HG03060 (cell line): ENCODE measurements at regions not wholly inside any gene's neighbourhood (a gene's known extent, or its start where the extent isn't known, plus 50 kb on each side); places are given as distances from the start of the nearest gene placed in this dataset.
"Not testable (repeated sequence)": the region's sequence is repeated elsewhere in the genome, so short reads cannot be mapped to it uniquely, and the experiment has no call there.

Experiments
- ATAC-seq: cut with Tn5 transposase; IDR thresholded peaks from one replicate; pipeline ENCODE4 v1.9.1; 2021; ENCODE audit warnings: low read depth, moderate number of reproducible peaks; ENCODE audit not compliant: unreplicated experiment

DNA sequence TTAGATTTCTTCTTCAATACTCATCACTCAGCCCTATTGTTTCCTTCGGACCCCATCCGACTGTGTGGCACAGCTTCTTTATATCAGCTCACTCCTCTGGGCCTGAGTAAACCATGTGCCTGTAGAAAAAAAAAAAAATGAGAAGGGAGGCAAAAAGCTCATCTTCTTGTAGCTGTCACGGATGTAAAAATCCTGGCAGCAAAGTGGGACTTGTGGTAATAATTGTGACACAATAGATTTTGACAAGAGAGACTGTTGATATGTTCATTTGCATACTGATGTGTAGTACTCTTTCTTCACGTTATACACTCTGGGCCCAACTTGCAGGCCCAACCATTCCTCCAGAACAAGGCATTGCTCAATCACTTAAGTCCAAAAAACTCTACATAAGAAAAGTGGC lies 270.0 kb upstream of the SMIM21 start:
- ATAC-seq = no peak

DNA sequence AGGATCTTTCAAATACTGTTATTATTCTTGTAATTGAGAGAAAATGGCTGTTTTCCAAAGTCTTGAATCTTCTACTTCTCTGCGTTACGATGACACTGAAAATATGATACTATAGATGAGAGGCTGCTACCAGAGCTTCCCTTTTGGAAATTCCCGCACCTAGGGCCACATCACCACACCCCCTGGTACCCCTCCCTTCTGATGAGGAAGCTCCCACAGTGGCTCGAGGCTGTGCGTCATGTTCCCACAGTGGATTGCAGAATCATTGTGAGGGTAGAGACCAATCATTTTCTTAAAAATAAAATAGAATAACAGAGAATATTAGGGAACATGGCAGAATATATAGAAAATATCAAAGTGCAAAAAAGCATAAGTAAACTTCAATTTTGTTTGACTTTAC lies 268.9 kb upstream of the SMIM21 start:
- ATAC-seq = no peak

DNA sequence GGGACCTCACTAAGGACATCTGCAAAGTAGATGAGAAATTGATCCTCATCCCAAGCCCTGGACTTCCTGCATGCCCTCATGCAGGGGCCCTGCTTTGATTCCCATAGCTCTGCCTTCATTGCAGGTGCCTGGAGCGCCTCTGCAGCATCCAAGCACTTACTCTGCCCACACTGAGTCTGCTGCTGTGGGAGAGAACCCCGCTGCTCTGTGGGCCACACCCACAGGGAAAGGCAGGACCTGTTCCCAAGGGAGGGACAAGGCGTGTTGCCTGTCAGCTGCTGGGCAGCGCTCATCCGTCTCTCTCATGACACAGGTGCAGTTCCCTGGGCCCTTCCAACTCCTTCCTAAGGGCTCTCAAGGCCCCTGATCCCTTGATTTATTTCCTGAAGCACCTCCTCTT lies 266.8 kb upstream of the SMIM21 start:
- ATAC-seq = no peak

DNA sequence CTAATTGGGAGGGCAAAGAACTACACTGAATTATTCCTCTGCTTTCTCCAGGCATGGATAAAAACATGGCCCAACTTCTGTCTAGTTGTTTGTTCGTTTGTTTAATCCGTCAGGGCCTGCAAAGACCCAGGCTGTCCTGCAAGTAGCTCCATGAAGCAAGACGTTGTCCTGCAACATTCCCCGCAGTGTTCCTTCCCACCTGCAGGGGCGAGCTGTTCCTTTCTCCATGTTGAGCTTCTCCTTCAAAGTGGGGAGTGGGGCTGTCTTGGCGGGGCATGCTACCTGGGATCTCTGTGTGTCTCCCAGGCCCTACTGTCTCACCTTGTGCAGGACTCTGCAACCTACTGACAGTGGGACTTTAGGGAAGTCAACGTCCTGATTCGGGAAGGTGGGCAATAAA lies 264.0 kb upstream of the SMIM21 start:
- no peak for ATAC-seq

DNA sequence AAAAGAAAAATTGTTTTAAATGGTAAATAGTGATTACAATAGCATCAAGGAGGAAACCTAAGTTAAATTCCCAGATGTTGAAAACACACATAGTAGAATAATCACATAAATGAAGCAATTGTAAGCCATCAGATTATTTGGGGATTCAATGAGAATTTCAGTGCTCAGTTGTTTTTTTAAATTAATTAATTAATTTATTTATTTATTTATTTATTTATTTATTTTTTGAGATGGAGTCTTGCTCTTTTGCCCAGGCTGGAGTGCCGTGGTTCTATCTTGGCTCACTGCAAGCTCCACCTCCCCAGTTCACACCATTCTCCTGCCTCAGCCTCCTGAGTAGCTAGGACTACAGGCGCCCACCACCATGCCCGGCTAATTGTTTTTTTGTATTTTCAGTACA lies 262.8 kb upstream of the SMIM21 start:
- ATAC-seq = not testable (repeated sequence)

DNA sequence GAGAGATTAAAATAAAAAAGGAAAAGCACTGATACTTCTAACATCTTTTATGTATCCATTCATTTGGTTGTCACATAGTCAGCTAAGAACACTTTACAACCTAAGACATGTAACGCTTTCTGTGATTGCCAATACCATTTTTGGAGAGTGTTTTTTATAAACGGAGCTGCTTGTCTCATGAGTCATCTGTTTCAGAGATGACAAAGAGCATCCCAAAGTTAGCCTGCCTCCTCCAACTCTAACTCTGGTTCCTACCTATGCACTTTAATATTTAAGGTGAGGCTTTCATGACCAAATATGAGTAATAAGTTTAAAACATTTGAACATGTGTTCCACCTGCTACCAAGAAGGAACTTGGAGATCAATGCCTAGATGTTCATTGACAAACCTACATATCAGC lies 260.1 kb upstream of the SMIM21 start:
- ATAC-seq = no peak

DNA sequence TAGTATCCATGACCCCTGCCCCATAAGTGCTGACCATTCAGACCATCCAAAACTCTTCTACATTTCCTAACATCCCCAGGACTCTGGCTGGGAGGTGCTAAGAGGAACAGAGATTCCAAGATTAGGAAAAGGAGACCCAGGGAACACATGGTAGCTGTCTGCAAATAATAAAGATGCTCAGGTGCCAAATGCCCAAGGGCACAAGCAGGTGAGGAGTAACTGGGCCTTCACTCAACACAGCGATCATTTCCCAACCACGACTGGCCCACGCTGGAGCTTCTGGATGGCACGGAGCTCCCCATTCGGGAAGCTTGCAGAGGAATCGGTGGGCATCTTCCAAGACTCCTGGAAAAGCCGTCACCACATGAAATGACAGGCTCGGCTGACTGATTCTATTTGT lies 255.9 kb upstream of the SMIM21 start:
- ATAC-seq = no peak

DNA sequence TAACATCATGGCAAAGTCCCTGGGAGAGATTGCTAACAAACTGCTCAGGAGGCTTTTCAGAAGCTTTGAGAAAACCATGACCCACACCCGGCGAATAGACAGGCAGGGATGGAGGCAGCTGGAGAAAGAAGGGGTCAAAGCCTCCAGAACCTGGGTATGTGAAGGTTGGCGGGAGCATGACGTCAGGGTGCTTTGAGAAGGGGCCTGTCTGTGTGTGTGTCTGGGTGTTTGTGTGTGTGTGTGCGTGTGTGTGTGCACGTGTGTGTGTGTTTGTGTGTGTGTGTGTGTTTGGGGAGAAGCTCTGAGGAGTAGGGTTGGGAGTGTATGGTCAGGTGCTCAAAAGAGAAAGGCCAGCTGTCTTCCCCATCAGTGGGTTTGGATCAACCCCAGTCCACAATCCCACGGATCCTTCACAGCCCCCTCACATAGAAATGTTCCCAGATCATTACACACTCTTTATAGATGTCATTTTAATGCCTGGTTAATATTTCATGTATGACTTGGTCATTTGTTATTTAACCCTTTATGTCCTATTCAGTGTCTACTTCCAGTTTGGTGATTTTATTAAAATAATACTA lies 254.1 kb upstream of the SMIM21 start:
- ATAC-seq = no peak

DNA sequence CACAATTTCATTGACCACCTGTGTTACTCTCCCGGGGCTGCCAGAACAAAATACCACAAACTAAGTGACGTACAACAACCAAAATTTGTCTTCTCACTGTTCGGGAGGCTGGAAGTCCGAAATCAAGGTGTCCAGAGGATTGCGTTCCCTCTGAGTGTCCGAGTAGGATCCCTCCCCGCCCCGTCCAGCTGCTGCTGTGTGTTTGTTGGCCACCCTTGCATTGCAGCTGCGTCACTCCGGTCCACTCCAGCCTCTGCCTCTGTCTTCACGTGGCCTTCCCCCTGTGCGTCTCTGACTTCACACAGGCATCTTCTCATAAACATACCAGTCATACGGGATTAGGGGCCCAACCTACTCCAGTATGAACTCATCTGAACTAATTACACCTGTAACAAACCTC lies 251.8 kb upstream of the SMIM21 start:
- no peak for ATAC-seq

DNA sequence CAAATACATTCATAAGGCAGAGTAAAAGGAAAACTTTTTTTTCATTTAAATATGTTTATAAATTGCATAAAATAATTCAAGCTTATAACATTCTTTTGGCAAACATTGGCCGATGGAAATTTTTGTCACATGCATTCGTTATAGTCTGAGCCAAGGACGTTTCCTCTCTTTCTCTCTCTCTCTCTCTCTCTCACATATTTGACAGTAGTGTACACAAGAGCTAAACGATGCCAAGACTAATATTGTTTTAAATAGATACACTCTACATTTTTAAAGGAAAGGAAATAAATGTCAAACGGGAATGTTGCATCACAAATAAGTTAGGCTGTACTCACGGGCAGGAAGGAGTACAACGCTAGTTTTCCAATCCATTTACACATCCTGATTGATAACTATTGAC lies 251.1 kb upstream of the SMIM21 start:
- ATAC-seq = no peak

DNA sequence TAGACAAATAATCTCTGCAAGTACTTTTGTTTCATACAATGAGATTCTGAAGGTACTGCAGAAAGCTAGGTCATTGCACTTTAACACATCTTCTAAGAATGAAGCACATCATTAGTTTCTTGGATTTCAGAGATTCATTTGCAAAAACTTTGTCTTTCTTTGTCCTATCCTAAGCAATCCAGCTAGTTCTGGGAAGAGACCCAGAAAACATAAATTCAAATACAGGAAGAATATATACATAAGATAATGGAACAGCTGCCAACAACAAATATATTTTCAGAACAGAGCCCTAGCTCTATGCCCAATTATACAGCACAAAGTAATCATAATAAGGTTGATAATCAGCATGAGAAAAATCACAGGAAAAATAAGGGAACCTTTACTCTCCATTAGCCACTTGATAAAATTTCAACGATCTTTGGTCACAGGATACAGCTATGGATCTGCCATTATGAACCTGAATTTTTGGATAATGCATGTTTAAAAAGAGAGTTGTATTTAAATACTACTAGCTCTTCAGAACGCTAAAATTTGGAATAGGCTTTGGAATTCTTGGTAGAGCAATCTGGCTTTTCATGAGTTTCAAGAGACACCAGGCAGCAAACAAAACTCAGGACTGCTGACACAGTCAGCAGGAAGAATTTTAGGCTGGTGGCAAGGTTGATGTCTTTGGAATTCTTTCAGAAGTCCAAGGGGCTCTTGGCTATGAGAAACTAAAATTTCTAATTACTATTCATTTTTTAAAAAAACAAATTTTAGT lies 250.4 kb upstream of the SMIM21 start:
- ATAC-seq = no peak

DNA sequence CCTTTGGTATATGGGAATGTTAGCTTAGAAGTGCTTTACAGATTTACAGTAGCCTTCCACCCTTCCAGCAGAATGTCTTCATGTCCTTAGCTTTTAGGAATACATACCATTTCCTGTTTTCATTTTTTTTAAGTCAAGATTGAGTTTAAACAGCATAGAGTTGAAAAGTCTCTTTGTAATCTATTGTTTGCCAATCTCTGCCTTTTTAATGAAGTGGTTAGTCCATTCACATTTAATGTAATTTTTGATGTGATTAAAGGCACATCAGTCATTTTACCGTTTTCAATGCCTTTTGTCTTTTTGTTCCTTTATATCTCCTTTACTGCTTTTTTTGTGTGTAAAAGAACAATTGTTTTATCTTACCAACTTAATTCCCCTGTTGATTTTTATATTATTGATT lies 233.4 kb upstream of the SMIM21 start:
- ATAC-seq = no peak

DNA sequence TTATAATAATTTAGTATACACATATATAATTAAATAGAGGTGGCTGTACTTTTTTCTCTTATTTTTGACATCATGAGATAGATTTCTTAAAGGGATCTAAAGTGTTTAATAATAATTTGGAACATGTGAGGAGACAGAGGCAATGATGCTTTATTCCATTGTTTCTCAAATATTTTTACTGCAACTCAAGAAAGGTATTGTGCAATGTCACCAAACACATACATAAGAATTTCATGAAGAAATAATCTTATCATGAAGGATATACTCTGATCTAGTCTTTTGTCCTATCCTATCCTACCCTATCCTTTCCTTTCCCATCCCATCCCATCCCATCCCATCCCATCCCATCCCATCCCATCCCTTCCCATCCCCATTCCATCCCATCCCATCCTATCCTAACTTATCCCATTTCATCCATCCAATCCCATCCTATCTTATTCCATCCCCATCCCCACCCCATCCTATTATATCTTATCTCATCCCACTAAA lies 232.1 kb upstream of the SMIM21 start:
- no peak for ATAC-seq

DNA sequence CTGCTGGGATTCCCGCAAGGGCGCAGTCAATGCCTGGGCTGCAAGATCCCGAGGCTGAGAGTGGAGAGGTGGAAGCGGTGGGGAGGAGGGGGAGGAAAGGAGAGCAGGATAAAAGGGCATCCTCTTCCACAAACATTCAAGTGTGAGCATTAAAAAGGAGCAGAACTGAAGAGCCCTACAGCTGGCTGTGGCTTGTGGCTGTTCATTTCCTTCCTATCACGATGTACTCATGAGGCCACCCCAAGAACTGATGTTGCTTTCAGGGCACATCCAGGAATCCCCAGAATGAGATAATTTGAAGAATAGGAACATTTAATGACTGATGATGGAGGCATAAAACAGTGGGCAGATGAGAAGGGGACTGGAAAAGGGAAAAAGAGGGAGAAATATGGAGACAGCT lies 230.8 kb upstream of the SMIM21 start:
- ATAC-seq = no peak

DNA sequence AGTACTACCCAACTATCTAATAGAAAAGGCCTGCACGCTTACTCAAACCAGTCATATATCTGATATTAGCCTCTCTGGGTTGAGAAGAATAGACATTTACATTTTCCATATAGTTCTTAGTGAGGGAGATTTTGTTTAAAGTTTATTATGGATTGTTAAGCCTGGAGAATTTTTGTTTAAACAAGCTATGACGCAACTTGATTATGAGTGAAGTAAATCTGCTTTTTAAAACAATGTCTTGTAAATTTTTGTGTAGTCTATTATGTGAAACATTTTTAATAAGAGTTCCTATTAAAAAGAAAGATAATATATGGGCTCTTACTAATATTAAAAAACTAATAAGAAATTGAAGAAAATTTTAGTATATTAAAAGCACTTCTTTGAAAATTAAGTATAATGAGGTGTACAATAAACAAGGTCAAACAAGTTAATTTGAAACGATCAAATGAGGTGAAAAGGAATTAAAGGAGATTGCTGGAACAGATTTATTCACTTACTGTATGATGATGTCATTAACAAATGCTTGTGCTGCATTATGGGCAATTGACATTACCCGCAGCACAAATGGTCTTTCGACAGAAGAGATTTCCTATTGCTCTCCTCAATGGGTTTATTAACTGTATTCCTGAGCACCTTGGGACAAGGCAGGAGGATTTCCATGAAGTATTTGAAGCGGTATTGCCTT lies 229.2 kb upstream of the SMIM21 start:
- ATAC-seq = no peak

DNA sequence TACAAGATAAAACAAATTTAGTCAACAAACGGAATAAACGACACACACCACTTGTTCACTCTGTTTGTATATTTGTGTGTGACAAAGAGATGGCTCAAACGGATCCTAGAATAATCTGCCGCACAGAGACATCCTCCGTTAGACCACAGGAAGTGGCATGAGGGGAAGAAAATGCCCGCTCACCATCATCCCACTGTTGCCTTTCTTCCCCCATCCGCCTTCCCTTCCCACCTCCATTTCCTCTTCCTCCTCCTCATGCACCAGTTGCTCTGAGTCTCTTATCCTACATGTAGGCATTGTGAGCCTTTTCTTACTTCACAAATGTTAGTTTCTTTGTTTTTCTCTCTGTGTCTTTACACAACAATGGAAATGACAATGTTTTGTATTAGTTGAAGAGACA lies 228.5 kb upstream of the SMIM21 start:
- ATAC-seq = no peak

DNA sequence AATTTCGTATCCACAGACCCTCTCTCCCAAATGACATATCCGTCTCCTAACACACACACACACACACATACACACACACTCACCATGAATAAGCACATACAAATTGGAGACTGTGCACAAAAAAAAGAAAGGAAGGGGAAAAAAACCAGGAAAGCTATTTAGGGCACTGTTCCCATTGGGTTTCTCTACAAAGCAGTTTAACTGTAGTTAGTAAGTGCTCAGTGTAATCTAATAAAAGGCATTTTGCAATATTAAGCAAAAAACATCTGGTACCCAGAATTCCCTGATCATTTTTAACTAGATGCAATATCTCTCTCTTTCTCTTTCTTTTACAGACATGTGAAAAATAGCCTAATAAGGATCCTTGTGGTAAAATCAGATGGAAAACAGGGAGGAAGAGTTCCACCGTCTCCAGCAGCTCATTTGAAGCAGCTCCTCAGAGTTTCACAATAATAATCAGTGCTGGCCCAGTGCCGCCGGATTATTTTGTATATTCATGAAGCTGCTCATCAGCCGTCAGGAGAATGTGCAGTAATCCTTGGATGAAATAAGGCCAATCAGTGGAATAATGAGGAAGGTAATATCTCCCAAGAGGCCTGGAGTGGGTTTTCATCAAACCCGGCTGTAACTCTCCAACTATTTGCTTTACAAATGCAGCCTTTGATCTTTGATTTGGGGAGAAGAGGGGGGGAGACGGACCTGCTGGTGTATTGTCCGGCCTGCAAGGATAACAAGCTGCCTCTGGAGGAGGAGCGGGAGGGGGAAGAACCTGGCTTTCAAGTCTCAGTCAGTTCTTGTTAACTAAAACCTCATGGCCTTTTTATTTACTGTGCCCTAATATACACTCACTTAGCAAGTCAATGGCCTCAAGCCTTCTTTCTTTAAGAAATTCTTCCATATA lies 227.6 kb upstream of the SMIM21 start:
- no peak for ATAC-seq

DNA sequence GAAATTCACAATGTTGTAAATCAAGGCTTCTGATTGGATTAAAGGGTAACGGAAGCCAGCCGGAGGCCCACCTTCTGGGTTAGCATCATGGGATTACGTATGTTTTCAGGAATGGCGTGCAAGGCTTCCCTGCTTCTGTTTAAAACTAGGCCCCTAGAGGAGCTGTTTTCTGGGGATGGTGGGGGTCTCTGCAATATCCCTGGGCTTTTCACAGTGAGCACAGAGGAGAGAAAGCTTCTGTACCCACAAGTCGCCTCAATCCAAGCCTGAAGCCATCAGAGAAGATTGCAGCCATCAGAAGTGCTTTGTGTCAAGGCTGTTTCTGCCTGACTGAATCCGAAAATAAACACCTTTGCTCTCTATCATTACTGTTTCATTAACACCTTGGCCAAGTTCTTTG lies 226.9 kb upstream of the SMIM21 start:
- no peak for ATAC-seq

DNA sequence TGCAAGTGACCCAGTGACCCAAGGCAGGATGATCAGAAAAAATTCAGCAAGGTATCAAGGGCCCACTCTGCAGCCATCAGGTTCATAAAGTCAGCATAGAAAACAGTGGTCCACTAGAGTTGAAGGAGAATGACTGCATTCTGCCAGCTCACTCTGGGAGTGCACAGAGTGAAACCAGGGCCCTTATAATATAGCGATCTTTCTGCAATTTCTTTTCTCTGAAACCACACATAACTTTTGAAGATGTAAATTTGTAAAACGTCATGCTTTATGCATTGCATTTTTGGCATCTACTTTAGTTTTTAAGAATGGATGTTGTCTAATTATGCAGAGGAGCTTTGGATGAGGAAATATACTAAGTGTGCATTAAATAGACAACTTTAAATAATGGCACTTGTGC lies 225.0 kb upstream of the SMIM21 start:
- no peak for ATAC-seq

DNA sequence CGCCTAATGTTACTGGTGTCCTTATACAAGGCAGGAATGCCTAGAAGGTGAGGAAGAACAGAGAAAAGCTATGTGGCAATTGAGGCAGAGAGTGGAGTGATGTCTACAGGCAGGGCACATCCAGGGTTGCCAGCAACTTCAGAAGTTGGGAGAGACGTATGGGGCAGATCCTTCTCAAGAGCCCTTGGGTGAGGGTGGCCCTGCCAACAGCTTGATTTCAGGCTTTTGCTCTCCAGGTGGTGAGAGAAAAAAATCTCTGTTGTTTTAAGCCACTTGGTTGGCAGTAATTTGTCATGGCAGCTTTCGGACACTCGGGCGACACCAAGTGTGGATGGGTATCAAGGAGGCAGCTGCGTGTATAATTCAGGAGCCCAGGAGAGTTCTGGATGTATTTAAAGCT lies 217.4 kb upstream of the SMIM21 start:
- no peak for ATAC-seq

DNA sequence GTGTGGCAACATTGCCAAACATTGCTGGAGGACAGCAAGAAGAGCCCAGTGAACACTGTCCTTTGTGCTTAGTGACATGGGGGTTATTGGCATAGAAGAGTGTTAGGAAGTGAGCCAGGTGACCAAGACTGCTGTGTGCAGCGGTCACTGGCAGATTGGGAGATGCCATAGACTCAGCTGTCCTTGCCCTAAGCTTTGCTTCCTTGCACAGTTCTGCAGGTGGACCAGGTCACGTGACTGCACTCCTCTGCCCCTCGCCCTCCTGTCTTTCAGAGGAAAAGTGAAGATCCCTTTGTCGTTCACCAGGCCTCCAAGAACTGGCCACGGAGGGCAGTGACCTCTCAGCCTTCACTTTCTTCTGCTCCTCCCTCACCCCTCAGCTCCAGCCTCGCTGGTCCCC lies 215.6 kb upstream of the SMIM21 start:
- no peak for ATAC-seq
